ENCODE measurements at regions not wholly inside any gene's neighbourhood (a gene's known extent, or its start where the extent isn't known, plus 50 kb on each side); places are given as distances from the start of the nearest gene placed in this dataset.

DNA sequence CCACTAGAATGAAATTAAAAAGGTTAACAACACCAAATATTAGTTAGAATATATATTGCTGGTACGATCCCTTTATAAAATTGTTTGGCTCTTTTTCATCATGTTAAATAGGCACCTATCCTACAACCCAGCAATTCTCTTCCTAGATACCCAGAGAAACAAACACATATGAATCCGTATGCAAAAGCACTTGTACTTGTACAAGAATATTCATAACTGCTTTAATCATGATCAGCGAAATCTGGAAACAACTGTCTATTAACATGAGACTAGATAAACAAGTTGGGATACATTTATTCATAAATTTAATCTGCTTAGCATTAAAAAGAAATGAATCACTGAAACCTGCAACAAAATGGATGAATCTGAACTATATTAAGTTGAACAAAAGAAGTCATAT, 113.7 kb upstream of the MAP1B start:
- Histone ChIP-seq H3K4me3 (no peak overlapping the region), H3K27ac (no peak overlapping the region), H3K27me3 (replicated peaks in 1 of 7) (no peaks in the 10 kb centered on the region), H3K36me3 (no peaks in the 10 kb centered on the region), H3K4me1 (no peaks in the 10 kb centered on the region), H3K9me3 (no peaks in the 10 kb centered on the region)
- DNase-seq = no peak
- TF ChIP-seq, protein P1, sequence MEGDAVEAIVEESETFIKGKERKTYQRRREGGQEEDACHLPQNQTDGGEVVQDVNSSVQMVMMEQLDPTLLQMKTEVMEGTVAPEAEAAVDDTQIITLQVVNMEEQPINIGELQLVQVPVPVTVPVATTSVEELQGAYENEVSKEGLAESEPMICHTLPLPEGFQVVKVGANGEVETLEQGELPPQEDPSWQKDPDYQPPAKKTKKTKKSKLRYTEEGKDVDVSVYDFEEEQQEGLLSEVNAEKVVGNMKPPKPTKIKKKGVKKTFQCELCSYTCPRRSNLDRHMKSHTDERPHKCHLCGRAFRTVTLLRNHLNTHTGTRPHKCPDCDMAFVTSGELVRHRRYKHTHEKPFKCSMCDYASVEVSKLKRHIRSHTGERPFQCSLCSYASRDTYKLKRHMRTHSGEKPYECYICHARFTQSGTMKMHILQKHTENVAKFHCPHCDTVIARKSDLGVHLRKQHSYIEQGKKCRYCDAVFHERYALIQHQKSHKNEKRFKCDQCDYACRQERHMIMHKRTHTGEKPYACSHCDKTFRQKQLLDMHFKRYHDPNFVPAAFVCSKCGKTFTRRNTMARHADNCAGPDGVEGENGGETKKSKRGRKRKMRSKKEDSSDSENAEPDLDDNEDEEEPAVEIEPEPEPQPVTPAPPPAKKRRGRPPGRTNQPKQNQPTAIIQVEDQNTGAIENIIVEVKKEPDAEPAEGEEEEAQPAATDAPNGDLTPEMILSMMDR (IDR thresholded peaks at IDR 0.05 in 8 of 11, conservative IDR thresholded peaks at IDR 0.05 in 3 of 11) = no peak
- WGBS, 5 donors = 82 to 94% (median 88%) methylated on average over 3 of the region's 3 CpGs
- intact Hi-C loops (cut with DNase I; ENCODE audit: low total_unique reads) = no loop called here

DNA sequence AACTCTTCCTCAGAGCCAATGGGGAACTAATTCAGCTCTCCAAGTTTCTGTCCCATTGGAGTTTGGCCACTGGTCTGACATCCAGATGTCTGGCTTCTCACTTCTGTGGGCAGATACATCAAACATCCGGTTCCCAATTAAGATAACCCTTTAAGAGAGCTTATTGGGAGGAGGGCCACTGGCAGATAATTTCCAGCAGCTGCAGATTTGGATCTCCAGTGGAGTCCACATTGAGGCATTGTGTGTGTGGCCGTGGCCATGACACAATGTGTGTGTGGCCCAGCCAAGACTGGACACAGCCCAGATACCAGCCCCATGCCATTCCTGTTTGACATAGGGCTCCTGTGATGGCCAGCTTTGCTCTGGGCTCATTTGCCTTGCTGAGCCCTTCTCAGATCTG, 110.5 kb upstream of the MAP1B start:
- no peak for TF ChIP-seq POLR2AphosphoS5 (IDR thresholded peaks at IDR 0.05)
- TF ChIP-seq, protein P1 (IDR thresholded peaks at IDR 0.05 in 8 of 11, conservative IDR thresholded peaks at IDR 0.05 in 3 of 11) = no peak
- no peak for TF ChIP-seq POLR2A (IDR thresholded peaks at IDR 0.05)
- intact Hi-C loops (cut with DNase I; ENCODE audit: low total_unique reads) = no loop called here

DNA sequence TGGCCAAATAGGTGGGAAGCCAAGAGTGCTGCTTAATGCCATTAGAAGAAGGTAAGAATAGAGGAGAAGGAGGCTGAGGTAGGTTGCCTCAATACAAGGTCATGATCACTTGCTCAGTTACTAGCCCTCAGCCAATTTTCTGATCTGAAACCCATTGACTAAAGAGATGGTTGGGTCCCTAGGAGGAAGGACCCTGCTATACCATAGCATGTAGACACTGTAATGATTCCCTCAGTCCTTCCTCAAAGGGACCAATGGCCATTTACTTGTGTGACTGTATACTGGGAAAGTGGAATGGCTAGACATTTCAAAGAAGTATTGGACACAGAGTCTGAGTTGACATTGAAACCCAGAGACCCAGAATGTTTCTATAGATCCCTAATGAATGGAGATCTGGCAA, 108.5 kb upstream of the MAP1B start:
- Histone ChIP-seq H3K9me3 (no peaks in the 10 kb centered on the region), H3K4me1 (no peaks in the 10 kb centered on the region), H3K4me3 (no peak overlapping the region), H3K27me3 (replicated peaks in 1 of 7) (no peaks in the 10 kb centered on the region), H3K27ac (no peak overlapping the region), H3K36me3 (no peaks in the 10 kb centered on the region)
- no peak for DNase-seq
- TF ChIP-seq, protein P1 (IDR thresholded peaks at IDR 0.05 in 8 of 11, conservative IDR thresholded peaks at IDR 0.05 in 3 of 11) = no peak
- TF ChIP-seq POLR2A (IDR thresholded peaks at IDR 0.05) (no peak), POLR2AphosphoS5 (IDR thresholded peaks at IDR 0.05) (no peak)
- intact Hi-C loops (cut with DNase I; ENCODE audit: low total_unique reads) = no loop called here

More for the DNA sequence above, 110.5 kb upstream of the MAP1B start:
- Histone ChIP-seq H3K36me3 (no peaks in the 10 kb centered on the region), H3K27me3 (replicated peaks in 1 of 7) (no peaks in the 10 kb centered on the region), H3K4me3 (no peak overlapping the region), H3K4me1 (no peaks in the 10 kb centered on the region), H3K27ac (no peak overlapping the region), H3K9me3 (no peaks in the 10 kb centered on the region)
- 57 to 100% (median 65%) methylated on average over 1 to 2 of the region's 2 CpGs for WGBS, 5 donors
- no peak for DNase-seq

DNA sequence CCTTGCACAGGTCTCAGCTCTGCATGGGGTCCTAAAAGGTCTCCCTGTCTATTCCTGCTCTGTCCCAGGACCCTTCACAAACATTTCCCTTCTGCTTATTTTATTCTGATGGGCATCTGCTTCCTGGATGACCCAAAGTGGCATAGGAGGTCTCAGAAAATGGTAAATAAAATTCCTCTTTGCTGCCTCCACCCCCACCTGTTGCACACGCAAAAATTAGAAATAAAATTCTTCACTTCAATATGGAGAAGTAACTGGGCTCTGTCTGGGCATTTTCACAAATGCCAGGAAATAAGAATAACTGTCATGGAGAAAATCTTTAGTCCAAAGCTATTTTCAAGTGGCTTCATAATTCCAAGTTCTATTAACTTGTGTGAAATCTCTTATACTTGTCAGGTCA, 106.6 kb upstream of the MAP1B start:
- H3K27me3 ChIP-seq (replicated peaks in 1 of 7) = no peaks in the 10 kb centered on the region
- 63 to 96% (median 89%) methylated on average over 1 of the region's 1 CpG for WGBS, 5 donors
- TF ChIP-seq, protein P1 (IDR thresholded peaks at IDR 0.05 in 8 of 11, conservative IDR thresholded peaks at IDR 0.05 in 3 of 11) = no peak
- no peak for TF ChIP-seq POLR2A (IDR thresholded peaks at IDR 0.05)
- no peak for TF ChIP-seq POLR2AphosphoS5 (IDR thresholded peaks at IDR 0.05)
- H3K36me3 ChIP-seq = no peaks in the 10 kb centered on the region
- intact Hi-C loops (cut with DNase I; ENCODE audit: low total_unique reads) = no loop called here
- H3K27ac ChIP-seq = no peak overlapping the region
- no peak overlapping the region for H3K4me3 ChIP-seq
- DNase-seq = no peak
- H3K4me1 ChIP-seq = no peaks in the 10 kb centered on the region
- H3K9me3 ChIP-seq = no peaks in the 10 kb centered on the region

Measured in spleen (tissue), 11 donors.